ENCODE measurements at regions not wholly inside any gene's neighbourhood (a gene's known extent, or its start where the extent isn't known, plus 50 kb on each side); places are given as distances from the start of the nearest gene placed in this dataset.

- TF ChIP-seq POLR2AphosphoS5 (IDR thresholded peaks at IDR 0.05; ENCODE audit: low read depth) (no peak), CTCF (IDR thresholded peaks at IDR 0.05; ENCODE audit: insufficient read depth, low read length) (no peak), REST (IDR thresholded peaks at IDR 0.05; ENCODE audit: insufficient replicate concordance, low read depth) (no peak), GABPA (IDR thresholded peaks at IDR 0.05; ENCODE audit: low read depth) (no peak)
These were observed 148.7 kb upstream of the JARID2 start for GRCh38 chr6:15096894-15097837.

Measured in HL-60 (cell line).